ENCODE measurements at regions not wholly inside any gene's neighbourhood (a gene's known extent, or its start where the extent isn't known, plus 50 kb on each side); places are given as distances from the start of the nearest gene placed in this dataset.

- H3K27me3 Mint-ChIP-seq (ENCODE audit: unreplicated experiment) = peaks cover 1% of the 10 kb centered on the region
- peaks cover 4% of the 10 kb centered on the region for H3K36me3 Mint-ChIP-seq (ENCODE audit: unreplicated experiment)
- no peaks in the 10 kb centered on the region for H3K4me1 Mint-ChIP-seq (ENCODE audit: low read depth, unreplicated experiment)
- DNase-seq = no peak
- H3K9me3 Mint-ChIP-seq (ENCODE audit: unreplicated experiment) = no peaks in the 10 kb centered on the region
- H3K27ac Mint-ChIP-seq (ENCODE audit: unreplicated experiment) = no peak overlapping the region
- no peak overlapping the region for H3K4me3 Mint-ChIP-seq (ENCODE audit: unreplicated experiment)
- TF ChIP-seq, protein P1, sequence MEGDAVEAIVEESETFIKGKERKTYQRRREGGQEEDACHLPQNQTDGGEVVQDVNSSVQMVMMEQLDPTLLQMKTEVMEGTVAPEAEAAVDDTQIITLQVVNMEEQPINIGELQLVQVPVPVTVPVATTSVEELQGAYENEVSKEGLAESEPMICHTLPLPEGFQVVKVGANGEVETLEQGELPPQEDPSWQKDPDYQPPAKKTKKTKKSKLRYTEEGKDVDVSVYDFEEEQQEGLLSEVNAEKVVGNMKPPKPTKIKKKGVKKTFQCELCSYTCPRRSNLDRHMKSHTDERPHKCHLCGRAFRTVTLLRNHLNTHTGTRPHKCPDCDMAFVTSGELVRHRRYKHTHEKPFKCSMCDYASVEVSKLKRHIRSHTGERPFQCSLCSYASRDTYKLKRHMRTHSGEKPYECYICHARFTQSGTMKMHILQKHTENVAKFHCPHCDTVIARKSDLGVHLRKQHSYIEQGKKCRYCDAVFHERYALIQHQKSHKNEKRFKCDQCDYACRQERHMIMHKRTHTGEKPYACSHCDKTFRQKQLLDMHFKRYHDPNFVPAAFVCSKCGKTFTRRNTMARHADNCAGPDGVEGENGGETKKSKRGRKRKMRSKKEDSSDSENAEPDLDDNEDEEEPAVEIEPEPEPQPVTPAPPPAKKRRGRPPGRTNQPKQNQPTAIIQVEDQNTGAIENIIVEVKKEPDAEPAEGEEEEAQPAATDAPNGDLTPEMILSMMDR (IDR thresholded peaks at IDR 0.05; ENCODE audit: partially characterized antibody, unreplicated experiment) = no peak
These were observed 724.1 kb upstream of the ADAMTS5 start for GRCh38 chr21:27691006-27691405.

- H3K27me3 Mint-ChIP-seq (ENCODE audit: unreplicated experiment) = peaks cover 1% of the 10 kb centered on the region
- no peaks in the 10 kb centered on the region for H3K4me1 Mint-ChIP-seq (ENCODE audit: low read depth, unreplicated experiment)
- H3K9me3 Mint-ChIP-seq (ENCODE audit: unreplicated experiment) = no peaks in the 10 kb centered on the region
- no peak overlapping the region for H3K4me3 Mint-ChIP-seq (ENCODE audit: unreplicated experiment)
- DNase-seq = no peak
- H3K36me3 Mint-ChIP-seq (ENCODE audit: unreplicated experiment) = peaks cover 4% of the 10 kb centered on the region
- TF ChIP-seq, protein P1 (IDR thresholded peaks at IDR 0.05; ENCODE audit: partially characterized antibody, unreplicated experiment) = no peak
- no peak overlapping the region for H3K27ac Mint-ChIP-seq (ENCODE audit: unreplicated experiment)
These were observed 723.5 kb upstream of the ADAMTS5 start for GRCh38 chr21:27690426-27690825.

- TF ChIP-seq, protein P1 (IDR thresholded peaks at IDR 0.05; ENCODE audit: partially characterized antibody, unreplicated experiment) = no peak
- peaks cover 4% of the 10 kb centered on the region for H3K36me3 Mint-ChIP-seq (ENCODE audit: unreplicated experiment)
- no peak overlapping the region for H3K4me3 Mint-ChIP-seq (ENCODE audit: unreplicated experiment)
- DNase-seq = no peak
- H3K27me3 Mint-ChIP-seq (ENCODE audit: unreplicated experiment) = peaks cover 1% of the 10 kb centered on the region
- no peak overlapping the region for H3K27ac Mint-ChIP-seq (ENCODE audit: unreplicated experiment)
- H3K4me1 Mint-ChIP-seq (ENCODE audit: low read depth, unreplicated experiment) = no peaks in the 10 kb centered on the region
- no peaks in the 10 kb centered on the region for H3K9me3 Mint-ChIP-seq (ENCODE audit: unreplicated experiment)
These were observed 721.9 kb upstream of the ADAMTS5 start for GRCh38 chr21:27688773-27689172.

GRCh38 chr21:27683292-27683691 is 716.4 kb upstream of the ADAMTS5 start:
- TF ChIP-seq, protein P1 (IDR thresholded peaks at IDR 0.05; ENCODE audit: partially characterized antibody, unreplicated experiment) = no peak
- Mint-ChIP-seq H3K27me3 (ENCODE audit: unreplicated experiment) (no peaks in the 10 kb centered on the region), H3K36me3 (ENCODE audit: unreplicated experiment) (peaks cover 1% of the 10 kb centered on the region), H3K9me3 (ENCODE audit: unreplicated experiment) (no peaks in the 10 kb centered on the region), H3K4me1 (ENCODE audit: low read depth, unreplicated experiment) (no peaks in the 10 kb centered on the region), H3K4me3 (ENCODE audit: unreplicated experiment) (no peak overlapping the region), H3K27ac (ENCODE audit: unreplicated experiment) (no peak overlapping the region)
- DNase-seq = no peak

DNA sequence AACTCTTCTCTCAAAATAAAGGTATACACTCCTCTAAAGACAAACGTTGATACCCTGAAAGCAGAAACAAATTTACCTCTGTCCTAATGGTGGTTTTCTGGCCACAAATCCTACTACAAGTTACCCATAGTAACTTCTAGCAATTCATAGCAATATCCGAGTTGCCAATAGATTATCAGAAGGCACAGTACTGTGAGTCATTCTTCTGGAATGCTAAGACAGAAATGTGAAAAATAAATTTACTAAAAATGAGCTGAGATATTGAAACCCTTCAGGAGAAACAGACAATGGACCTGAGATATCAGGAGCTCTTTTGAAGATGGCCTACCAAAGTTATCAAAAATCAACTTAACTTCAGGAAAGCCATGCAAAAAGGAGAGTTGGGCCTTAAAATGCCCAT is 715.0 kb upstream of the ADAMTS5 start:
- no peak overlapping the region for H3K4me3 Mint-ChIP-seq (ENCODE audit: unreplicated experiment)
- no peak for DNase-seq
- H3K36me3 Mint-ChIP-seq (ENCODE audit: unreplicated experiment) = no peaks in the 10 kb centered on the region
- H3K9me3 Mint-ChIP-seq (ENCODE audit: unreplicated experiment) = no peaks in the 10 kb centered on the region
- no peaks in the 10 kb centered on the region for H3K27me3 Mint-ChIP-seq (ENCODE audit: unreplicated experiment)
- H3K4me1 Mint-ChIP-seq (ENCODE audit: low read depth, unreplicated experiment) = no peaks in the 10 kb centered on the region
- TF ChIP-seq, protein P1 (IDR thresholded peaks at IDR 0.05; ENCODE audit: partially characterized antibody, unreplicated experiment) = no peak
- no peak overlapping the region for H3K27ac Mint-ChIP-seq (ENCODE audit: unreplicated experiment)
